Left ventricle myocardium inferior (tissue), 1 donor: ENCODE measurements at regions not wholly inside any gene's neighbourhood (a gene's known extent, or its start where the extent isn't known, plus 50 kb on each side); places are given as distances from the start of the nearest gene placed in this dataset.

Experiments used
- DNase-seq: peaks from one replicate; pipeline ENCODE4 v3.0.0-alpha.2; 2020
- H3K27ac ChIP-seq: fragments of 200-600 bp; replicated peaks from 2 replicates; pipeline ENCODE4 v1.8.0; 2021
- H3K27me3 ChIP-seq: fragments of 200-600 bp; 2 replicates; pipeline ENCODE4 v1.8.0; 2021; ENCODE audit warnings: low read depth
- H3K36me3 ChIP-seq: fragments of 200-600 bp; 2 replicates; pipeline ENCODE4 v1.8.0; 2021
- H3K4me1 ChIP-seq: fragments of 200-600 bp; 2 replicates; pipeline ENCODE4 v1.8.0; 2021
- H3K4me3 ChIP-seq: fragments of 200-600 bp; 2 replicates; pipeline ENCODE4 v1.8.0; 2021; ENCODE audit warnings: mild to moderate bottlenecking, moderate library complexity
- H3K9me3 ChIP-seq: fragments of 200-600 bp; replicated peaks from 2 replicates; pipeline ENCODE4 v1.8.0; 2021
- CTCF ChIP-seq: fragments of 200-600 bp; IDR thresholded peaks from 2 replicates; pipeline ENCODE4 v1.8.0; 2021; ENCODE audit warnings: antibody characterized with exemption, mild to moderate bottlenecking, borderline replicate concordance
- intact Hi-C: fragments of 100-400 bp; cut with micrococcal nuclease; formaldehyde crosslinking; loops from one replicate; pipeline ENCODE4 v1.11.0; 2022
- donor health status: DM: no; HTN: yes; CAD: no; lungs with severe emphysema.

GRCh38 chr21:16388911-16389560 lies 659.3 kb downstream of the USP25 start:
- Histone ChIP-seq H3K4me1 (peaks cover 12% of the 10 kb centered on the region), H3K4me3 (no peak overlapping the region), H3K27me3 (no peaks in the 10 kb centered on the region), H3K9me3 (no peaks in the 10 kb centered on the region), H3K36me3 (no peaks in the 10 kb centered on the region), H3K27ac (no peak overlapping the region)
- no peak for TF ChIP-seq CTCF
- intact Hi-C loops: no loop called here
- DNase-seq: no peak

DNA sequence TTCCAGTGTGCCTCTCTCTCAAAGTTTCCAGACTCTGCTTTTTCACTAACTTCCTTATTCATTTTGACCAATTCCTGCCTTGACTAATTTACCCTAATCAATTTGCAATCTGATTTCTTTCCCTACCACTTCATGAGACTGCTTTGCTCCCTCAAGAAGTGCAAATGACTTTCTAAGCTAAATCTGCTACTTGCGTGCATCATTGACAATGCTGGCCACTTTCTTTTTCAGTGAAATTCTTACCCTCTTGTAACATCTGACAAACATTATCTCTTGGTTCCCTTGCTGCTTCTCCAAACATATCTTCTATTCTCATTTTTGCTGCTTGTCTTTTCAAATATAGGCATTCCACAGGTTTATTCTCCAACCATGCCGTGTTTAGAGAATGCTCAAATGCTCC lies 659.9 kb downstream of the USP25 start:
- intact Hi-C loops: no loop called here
- DNase-seq: no peak
- no peaks in the 10 kb centered on the region for H3K27me3 ChIP-seq
- H3K27ac ChIP-seq: no peak overlapping the region
- H3K4me1 ChIP-seq: peaks cover 12% of the 10 kb centered on the region
- no peak for TF ChIP-seq CTCF
- H3K4me3 ChIP-seq: no peak overlapping the region
- H3K9me3 ChIP-seq: no peaks in the 10 kb centered on the region
- H3K36me3 ChIP-seq: no peaks in the 10 kb centered on the region

GRCh38 chr21:16395285-16395684 lies 665.5 kb downstream of the USP25 start:
- intact Hi-C loops: no loop called here

DNA sequence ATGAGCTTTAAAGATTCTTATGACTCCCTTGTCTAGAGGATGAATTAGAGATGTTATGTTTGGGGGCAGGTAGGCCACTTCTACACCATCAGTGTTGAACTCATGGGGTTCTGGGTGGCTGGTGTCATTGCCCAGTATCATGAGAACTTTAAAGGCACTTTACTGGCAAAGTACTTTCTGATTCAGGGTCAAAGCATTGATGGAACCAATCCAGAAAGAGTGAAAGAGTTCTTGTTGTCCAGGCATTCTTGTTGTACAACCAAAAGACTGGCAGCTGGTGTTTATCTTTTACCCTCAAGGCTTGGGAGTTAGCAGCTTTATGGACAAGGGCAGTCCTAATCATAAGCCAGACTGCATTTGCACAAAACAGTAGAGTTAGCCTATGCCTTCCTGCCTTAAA lies 673.0 kb downstream of the USP25 start:
- Histone ChIP-seq H3K9me3 (no peaks in the 10 kb centered on the region), H3K4me1 (peaks cover 17% of the 10 kb centered on the region), H3K27ac (no peak overlapping the region), H3K27me3 (no peaks in the 10 kb centered on the region), H3K36me3 (no peaks in the 10 kb centered on the region), H3K4me3 (no peak overlapping the region)
- TF ChIP-seq CTCF: no peak
- DNase-seq: no peak
- intact Hi-C loops: no loop called here

More at GRCh38 chr21:16395285-16395684, 665.5 kb downstream of the USP25 start:
- no peaks in the 10 kb centered on the region for H3K27me3 ChIP-seq
- H3K27ac ChIP-seq: no peak overlapping the region
- no peaks in the 10 kb centered on the region for H3K4me1 ChIP-seq
- no peak for TF ChIP-seq CTCF
- H3K9me3 ChIP-seq: peaks cover 4% of the 10 kb centered on the region
- no peaks in the 10 kb centered on the region for H3K36me3 ChIP-seq
- DNase-seq: no peak
- H3K4me3 ChIP-seq: no peak overlapping the region

DNA sequence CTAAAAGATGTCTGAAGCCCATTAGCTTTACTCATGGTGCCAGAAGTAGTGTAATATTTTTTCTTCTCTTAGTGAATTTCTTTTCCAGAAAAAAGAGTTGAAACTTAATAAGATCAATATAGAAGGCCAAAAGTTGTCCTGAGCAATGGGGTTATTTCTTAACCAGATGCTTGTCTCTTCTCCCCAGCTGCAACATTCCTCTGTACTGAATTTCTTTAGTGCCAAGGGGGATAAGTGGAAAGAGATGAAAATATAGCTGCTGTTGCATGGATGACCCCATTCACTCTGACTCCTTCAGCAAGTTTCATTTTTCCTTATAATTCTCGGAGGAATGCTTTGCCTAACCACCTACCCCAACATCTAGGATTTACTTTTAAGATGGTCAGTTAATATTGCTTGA lies 675.0 kb downstream of the USP25 start:
- no peak for DNase-seq
- H3K27me3 ChIP-seq: no peaks in the 10 kb centered on the region
- H3K4me1 ChIP-seq: peaks cover 22% of the 10 kb centered on the region
- H3K4me3 ChIP-seq: no peak overlapping the region
- H3K27ac ChIP-seq: no peak overlapping the region
- H3K36me3 ChIP-seq: no peaks in the 10 kb centered on the region
- intact Hi-C loops: no loop called here
- no peak for TF ChIP-seq CTCF
- H3K9me3 ChIP-seq: no peaks in the 10 kb centered on the region
